ENCODE measurements at regions not wholly inside any gene's neighbourhood (a gene's known extent, or its start where the extent isn't known, plus 50 kb on each side); places are given as distances from the start of the nearest gene placed in this dataset.

DNA sequence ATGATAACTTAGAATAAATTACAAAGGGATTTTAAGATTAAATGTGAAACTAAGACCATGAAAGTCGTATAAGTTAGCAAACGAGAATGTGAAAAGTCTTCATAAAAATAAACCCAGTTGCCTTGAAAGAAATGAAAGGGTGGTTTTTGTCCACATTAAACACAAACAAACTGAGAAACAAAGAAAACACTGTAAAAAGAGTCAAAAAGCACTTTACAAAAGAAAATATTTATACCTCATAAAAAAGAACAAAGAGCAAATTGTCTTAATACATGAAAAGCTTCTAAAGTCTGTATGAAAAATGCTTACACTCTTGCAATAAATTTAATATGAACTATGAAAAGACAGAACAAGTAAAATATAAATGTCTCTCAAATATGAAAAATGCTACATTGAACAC, 865.9 kb upstream of the CADM2 start:
- DNase-seq (no peak), ATAC-seq (no peak)
- no peaks in the 10 kb centered on the region for H3K4me1 Mint-ChIP-seq
- H3K36me3 Mint-ChIP-seq, result no peaks in the 10 kb centered on the region
- H3K27me3 Mint-ChIP-seq, result no peaks in the 10 kb centered on the region
- H3K4me3 Mint-ChIP-seq, result no peak overlapping the region
- POLR2A ChIA-PET, result no interaction called here
- no peak overlapping the region for H3K27ac Mint-ChIP-seq
- H3K9me3 Mint-ChIP-seq, result peaks cover 0 to 22% (median 6%) of the 10 kb centered on the region in 9 donors

DNA sequence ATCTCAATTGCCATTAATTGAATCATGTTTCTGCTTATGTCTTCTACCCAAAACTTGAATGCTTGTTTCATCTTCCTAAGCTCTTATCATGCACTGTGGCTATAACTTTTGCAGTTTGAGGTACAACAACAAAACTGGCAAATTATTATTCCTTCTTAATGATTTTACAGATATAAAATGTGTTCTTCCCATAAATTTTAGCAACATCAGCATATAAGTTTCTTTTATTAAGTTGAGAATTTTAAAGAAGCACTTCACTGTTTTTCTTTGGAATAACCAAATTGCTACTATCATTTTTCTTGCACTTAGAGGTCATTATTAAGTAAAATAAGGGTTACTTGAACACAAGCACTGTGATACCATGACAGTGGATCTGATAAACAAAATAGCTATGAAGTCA, 862.6 kb upstream of the CADM2 start:
- H3K4me1 Mint-ChIP-seq, result no peaks in the 10 kb centered on the region
- ATAC-seq (no peak), DNase-seq (no peak)
- peaks cover 1 to 31% (median 7%) of the 10 kb centered on the region in 9 donors for H3K9me3 Mint-ChIP-seq
- H3K27me3 Mint-ChIP-seq, result no peaks in the 10 kb centered on the region
- no peaks in the 10 kb centered on the region for H3K36me3 Mint-ChIP-seq
- H3K27ac Mint-ChIP-seq, result no peak overlapping the region
- H3K4me3 Mint-ChIP-seq, result no peak overlapping the region
- POLR2A ChIA-PET, result no interaction called here

DNA sequence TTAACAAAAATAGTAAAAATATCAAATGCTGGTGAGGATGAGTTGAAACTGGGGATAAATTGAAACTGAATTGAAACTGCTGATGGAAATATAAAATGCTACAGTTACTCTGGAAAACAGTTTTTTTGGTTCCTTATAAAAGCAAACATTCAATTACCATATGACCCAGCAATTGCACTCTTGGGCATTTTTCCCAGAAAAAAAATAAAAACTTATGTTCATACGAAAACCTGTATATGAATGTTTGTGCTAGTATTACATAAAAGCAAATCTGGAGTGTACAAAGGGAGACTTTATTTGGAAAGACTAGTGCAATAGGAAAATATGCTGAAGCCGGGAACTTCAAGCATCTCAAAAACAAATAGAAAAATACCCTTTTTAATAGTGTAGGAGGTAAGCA, 857.9 kb upstream of the CADM2 start:
- ATAC-seq (no peak), DNase-seq (no peak)
- Mint-ChIP-seq H3K27ac (no peak overlapping the region), H3K36me3 (no peaks in the 10 kb centered on the region), H3K9me3 (peaks cover 3 to 40% (median 15%) of the 10 kb centered on the region in 9 donors), H3K27me3 (no peaks in the 10 kb centered on the region), H3K4me1 (no peaks in the 10 kb centered on the region), H3K4me3 (no peak overlapping the region)
- POLR2A ChIA-PET, result no interaction called here

DNA sequence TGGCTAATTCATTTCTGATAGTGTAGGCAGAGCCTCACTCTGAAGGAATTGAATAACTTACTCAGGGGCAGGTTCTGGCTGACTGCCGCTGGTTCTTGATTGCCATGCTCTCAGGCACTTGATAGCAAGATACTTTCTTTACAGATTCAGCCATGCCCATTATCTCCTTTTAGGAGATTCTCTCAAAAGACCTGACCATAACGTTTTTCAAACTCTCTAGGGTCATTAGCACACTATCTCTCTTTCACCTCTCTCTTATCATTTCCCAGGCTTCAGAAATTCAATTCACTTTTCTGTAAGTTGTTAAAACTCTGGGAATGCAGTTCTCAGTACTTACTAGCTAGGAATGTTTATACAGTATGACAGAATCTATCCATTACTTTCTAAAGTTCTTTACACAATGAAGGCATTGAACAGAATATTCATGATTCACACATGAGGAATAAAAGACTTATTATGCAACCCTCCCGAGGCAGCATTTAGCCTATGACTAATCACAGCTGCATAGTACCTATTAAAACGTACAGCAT, 850.3 kb upstream of the CADM2 start:
- H3K4me1 Mint-ChIP-seq, result no peaks in the 10 kb centered on the region
- ATAC-seq, result no peak
- H3K27me3 Mint-ChIP-seq, result no peaks in the 10 kb centered on the region
- H3K9me3 Mint-ChIP-seq, result peaks cover 0 to 33% (median 4%) of the 10 kb centered on the region in 9 donors
- H3K4me3 Mint-ChIP-seq, result no peak overlapping the region
- POLR2A ChIA-PET, result no interaction called here
- H3K27ac Mint-ChIP-seq, result no peak overlapping the region
- no peaks in the 10 kb centered on the region for H3K36me3 Mint-ChIP-seq
- DNase-seq, result no peak

DNA sequence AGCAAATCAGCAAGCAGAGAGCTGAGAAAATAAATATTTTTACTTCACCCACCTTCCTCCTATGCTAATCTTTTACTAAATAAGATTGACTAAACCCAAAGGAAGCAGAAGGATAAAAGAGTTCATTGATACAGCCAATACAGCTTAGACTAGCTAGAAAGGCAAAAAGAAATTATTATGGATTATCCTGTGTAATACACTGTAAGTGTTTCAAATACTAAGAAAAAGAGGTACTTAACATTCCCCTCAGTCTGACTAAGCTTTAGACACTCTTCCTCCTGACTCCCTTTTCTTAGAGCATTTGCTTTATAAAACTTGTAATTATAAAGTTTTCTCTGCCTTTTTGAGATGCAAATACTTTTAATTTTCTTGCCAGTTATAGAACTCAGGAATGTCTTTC, 848.9 kb upstream of the CADM2 start:
- DNase-seq (no peak), ATAC-seq (no peak)
- H3K9me3 Mint-ChIP-seq, result peaks cover 2 to 37% (median 4%) of the 10 kb centered on the region in 9 donors
- POLR2A ChIA-PET, result no interaction called here
- no peak overlapping the region for H3K4me3 Mint-ChIP-seq
- no peaks in the 10 kb centered on the region for H3K4me1 Mint-ChIP-seq
- no peaks in the 10 kb centered on the region for H3K36me3 Mint-ChIP-seq
- no peaks in the 10 kb centered on the region for H3K27me3 Mint-ChIP-seq
- H3K27ac Mint-ChIP-seq, result no peak overlapping the region

DNA sequence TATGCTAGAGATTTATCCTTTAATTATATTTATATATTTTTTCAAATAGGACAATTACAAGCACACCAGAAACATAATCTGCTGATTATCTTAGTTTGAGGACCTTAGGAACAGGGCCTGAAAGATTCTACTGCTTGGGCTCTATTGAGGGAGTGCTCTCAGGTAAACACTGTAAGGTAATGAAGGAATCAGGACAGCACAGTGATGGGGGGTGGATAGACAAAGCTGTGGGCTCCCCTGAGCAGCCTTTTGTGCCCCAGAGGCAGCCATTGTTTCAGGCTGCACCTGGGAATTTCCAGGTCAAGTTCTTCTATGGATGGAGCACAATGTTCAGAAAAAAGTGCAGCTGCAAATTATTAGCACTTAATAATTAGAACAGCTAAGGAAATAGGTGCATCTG, 848.0 kb upstream of the CADM2 start:
- peaks cover 0 to 36% (median 10%) of the 10 kb centered on the region in 9 donors for H3K9me3 Mint-ChIP-seq
- H3K36me3 Mint-ChIP-seq, result no peaks in the 10 kb centered on the region
- no peaks in the 10 kb centered on the region for H3K27me3 Mint-ChIP-seq
- ATAC-seq, result no peak
- no peaks in the 10 kb centered on the region for H3K4me1 Mint-ChIP-seq
- no peak overlapping the region for H3K27ac Mint-ChIP-seq
- H3K4me3 Mint-ChIP-seq, result no peak overlapping the region
- no peak for DNase-seq
- POLR2A ChIA-PET, result no interaction called here

DNA sequence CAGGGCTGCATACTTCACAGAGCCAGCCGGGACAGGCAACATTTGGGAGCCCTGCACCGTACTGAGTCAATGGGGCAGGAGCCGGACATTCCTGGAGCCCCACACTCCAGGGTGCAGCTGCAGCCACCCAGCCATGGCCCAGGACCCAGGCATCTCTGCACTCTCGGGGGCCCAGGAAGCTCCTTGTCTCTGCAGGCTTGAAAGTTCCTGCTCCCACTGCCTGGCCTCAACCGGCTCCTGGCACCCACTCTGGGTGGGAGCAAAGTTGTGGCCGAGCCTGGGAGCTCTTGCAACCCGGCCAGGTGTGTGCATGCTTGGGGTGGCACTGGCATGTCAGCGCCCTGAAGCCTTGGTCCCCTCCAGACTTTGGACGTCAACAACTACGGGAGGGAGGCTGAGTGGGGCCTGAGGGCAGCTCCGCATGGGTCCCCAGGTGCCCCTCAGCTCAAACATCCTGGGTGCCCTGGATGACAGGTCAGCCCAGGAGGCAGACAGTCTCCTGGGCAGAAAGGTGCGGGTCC, 833.5 kb upstream of the CADM2 start:
- ATAC-seq (no peak), DNase-seq (peak in 1 of 10 donors; percentile 2)
- Mint-ChIP-seq H3K9me3 (peaks cover 0 to 14% (median 5%) of the 10 kb centered on the region in 9 donors), H3K4me3 (no peak overlapping the region), H3K36me3 (no peaks in the 10 kb centered on the region), H3K27me3 (no peaks in the 10 kb centered on the region), H3K4me1 (no peaks in the 10 kb centered on the region), H3K27ac (no peak overlapping the region)
- POLR2A ChIA-PET, result no interaction called here

DNA sequence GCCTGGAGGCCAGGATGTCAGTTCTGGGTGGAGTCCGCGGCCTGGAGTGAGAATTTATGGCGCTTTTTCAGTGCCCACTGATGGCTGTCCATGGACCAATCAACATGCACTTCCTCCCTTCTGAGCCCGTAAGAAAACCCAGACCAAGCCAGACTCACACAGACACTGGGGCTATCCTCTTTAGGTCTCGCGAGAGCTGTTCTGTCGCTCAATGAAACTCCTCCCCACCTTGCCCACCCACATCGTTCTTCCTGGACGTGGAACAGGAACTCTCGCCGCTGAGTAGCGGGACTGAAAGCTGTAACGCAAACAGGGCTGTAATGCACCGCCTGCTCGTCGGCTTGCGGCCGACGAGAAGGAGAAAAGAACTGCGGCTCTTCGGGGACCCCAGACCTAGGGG, 833.0 kb upstream of the CADM2 start:
- Mint-ChIP-seq H3K4me3 (no peak overlapping the region), H3K9me3 (peaks cover 0 to 14% (median 5%) of the 10 kb centered on the region in 9 donors), H3K27ac (no peak overlapping the region), H3K4me1 (no peaks in the 10 kb centered on the region), H3K36me3 (no peaks in the 10 kb centered on the region), H3K27me3 (no peaks in the 10 kb centered on the region)
- DNase-seq (peak in 1 of 10 donors; percentile 60), ATAC-seq (no peak)
- POLR2A ChIA-PET, result no interaction called here

DNA sequence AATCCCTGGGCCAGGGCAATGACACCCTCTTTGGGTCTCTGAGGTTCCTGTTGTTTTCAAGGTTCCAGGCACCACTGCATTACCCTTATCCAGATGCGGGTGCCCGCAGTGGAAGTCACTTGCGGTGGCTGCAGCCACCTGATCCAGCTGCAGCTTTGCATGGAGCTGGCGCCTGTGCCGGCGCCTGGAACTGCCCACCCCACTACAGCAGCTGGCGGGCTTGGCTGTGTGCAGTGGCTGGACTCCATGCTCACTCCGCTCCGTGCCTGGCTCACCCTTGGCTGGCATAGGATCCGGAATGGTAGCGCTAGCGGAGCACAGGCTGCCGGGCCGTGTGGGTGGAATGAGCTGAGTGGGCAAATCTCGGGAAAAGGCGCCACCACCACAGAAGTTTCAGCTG, 832.6 kb upstream of the CADM2 start:
- H3K4me1 Mint-ChIP-seq, result no peaks in the 10 kb centered on the region
- POLR2A ChIA-PET, result no interaction called here
- H3K27ac Mint-ChIP-seq, result no peak overlapping the region
- ATAC-seq (no peak), DNase-seq (no peak)
- H3K36me3 Mint-ChIP-seq, result no peaks in the 10 kb centered on the region
- no peak overlapping the region for H3K4me3 Mint-ChIP-seq
- H3K9me3 Mint-ChIP-seq, result peaks cover 0 to 14% (median 5%) of the 10 kb centered on the region in 9 donors
- H3K27me3 Mint-ChIP-seq, result no peaks in the 10 kb centered on the region

DNA sequence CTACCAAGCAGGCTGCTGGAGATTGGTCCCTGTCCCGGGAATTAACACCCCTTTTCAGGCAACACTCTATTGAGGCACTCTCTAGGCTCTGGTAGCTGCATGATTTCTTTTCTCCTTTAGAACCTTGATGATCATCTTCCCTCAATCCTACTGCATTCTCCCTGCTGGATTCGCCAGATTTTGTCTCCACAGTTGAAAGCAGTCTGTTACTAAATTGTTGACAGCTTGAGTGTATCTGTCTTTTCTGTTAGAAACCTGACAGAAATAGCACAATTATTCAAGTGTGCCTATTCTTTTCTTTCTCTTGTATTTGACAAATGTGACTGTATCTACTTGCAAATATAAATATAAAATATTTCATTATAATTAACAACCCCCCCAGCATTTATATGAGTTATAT, 830.8 kb upstream of the CADM2 start:
- POLR2A ChIA-PET, result no interaction called here

DNA sequence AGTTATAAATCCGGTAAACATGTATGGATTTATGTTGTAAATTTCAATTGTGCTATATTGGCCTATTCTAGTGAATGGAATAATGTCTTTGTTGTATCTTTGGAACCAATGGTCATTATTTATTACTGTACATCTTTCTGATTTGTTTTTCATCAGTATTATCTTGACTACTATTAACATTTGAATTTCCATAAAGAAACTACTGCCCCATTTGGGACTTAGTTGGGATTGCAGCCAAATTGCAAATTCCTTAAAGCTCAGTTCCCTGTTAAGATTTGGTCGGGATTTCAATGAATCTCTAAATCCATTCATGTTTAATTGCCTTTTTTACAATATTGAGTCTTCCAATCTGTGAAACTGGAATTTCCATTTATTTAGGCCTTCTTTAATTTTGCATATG, 822.4 kb upstream of the CADM2 start:
- no peak for DNase-seq
- no peak for ATAC-seq
- POLR2A ChIA-PET, result no interaction called here
- Mint-ChIP-seq H3K27me3 (no peaks in the 10 kb centered on the region), H3K4me3 (no peak overlapping the region), H3K36me3 (no peaks in the 10 kb centered on the region), H3K27ac (no peak overlapping the region), H3K9me3 (peaks cover 0 to 19% (median 9%) of the 10 kb centered on the region in 9 donors), H3K4me1 (no peaks in the 10 kb centered on the region)

More for the DNA sequence above, 830.8 kb upstream of the CADM2 start:
- Mint-ChIP-seq H3K4me1 (no peaks in the 10 kb centered on the region), H3K27ac (no peak overlapping the region), H3K27me3 (no peaks in the 10 kb centered on the region), H3K36me3 (no peaks in the 10 kb centered on the region), H3K4me3 (no peak overlapping the region), H3K9me3 (peaks cover 0 to 18% (median 6%) of the 10 kb centered on the region in 9 donors)
- ATAC-seq, result no peak
- DNase-seq, result no peak

DNA sequence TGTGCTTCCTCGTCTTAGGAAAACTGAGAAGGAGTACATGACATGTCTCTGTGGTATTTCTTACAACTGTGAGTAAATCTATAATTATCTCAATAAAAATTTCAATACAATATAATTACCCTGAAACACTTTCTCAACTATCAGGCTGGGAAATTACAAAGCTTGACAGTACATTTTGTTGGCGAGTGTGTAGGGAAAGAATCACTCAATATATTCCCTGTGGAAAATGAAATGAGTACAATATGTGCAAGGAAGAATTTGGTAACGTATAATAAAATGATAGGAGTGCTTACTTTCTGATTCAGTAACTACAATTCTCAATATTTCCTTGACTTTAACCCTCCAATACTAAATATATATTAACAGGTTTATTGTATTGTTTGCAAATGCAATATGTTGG, 818.2 kb upstream of the CADM2 start:
- peaks cover 0 to 18% (median 9%) of the 10 kb centered on the region in 9 donors for H3K9me3 Mint-ChIP-seq
- no peaks in the 10 kb centered on the region for H3K4me1 Mint-ChIP-seq
- no peaks in the 10 kb centered on the region for H3K27me3 Mint-ChIP-seq
- H3K4me3 Mint-ChIP-seq, result no peak overlapping the region
- POLR2A ChIA-PET, result no interaction called here
- no peaks in the 10 kb centered on the region for H3K36me3 Mint-ChIP-seq
- no peak overlapping the region for H3K27ac Mint-ChIP-seq
- ATAC-seq (no peak), DNase-seq (no peak)

DNA sequence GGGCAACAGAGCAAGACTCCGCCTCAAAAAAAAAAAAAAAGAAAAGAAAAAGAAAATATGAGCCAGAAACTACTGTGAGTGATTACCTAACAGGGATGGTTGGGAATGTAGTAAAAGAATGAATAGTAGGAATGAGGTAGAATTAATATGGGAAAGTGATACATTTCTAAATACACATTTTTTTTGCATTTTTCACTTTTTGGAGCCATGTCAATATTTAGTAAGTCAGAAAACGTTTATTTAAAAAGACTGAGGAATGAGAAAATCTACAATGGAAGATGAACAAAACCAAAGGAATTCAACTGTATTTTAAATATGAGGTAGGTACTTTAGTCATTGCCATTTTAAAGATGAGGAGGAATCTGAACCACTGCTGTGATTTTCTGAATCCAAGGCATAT, 817.2 kb upstream of the CADM2 start:
- POLR2A ChIA-PET, result no interaction called here
- no peaks in the 10 kb centered on the region for H3K27me3 Mint-ChIP-seq
- no peak overlapping the region for H3K27ac Mint-ChIP-seq
- DNase-seq (no peak), ATAC-seq (no peak)
- peaks cover 0 to 18% (median 11%) of the 10 kb centered on the region in 9 donors for H3K9me3 Mint-ChIP-seq
- no peaks in the 10 kb centered on the region for H3K4me1 Mint-ChIP-seq
- H3K4me3 Mint-ChIP-seq, result no peak overlapping the region
- no peaks in the 10 kb centered on the region for H3K36me3 Mint-ChIP-seq

DNA sequence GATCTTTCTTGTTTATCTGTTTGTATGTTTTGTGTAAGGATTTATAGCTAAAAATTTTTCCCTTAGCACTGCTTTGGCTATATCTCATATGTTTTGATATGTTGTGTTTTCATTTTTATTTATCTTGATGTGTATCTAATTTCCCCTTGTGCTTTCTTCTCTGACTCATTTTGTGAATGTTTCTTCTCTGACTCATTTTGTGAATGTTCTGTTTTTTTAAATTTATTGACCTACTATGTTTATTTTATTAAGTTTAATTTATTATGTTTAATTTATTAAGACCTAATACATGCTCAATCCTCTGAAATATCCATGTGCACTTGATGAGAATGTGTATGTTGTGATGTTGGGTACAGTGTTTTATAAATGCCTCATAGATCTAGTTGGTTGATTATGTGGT, 793.5 kb upstream of the CADM2 start:
- no peaks in the 10 kb centered on the region for H3K27me3 Mint-ChIP-seq
- H3K9me3 Mint-ChIP-seq, result peaks cover 3 to 47% (median 9%) of the 10 kb centered on the region in 9 donors
- POLR2A ChIA-PET, result no interaction called here
- ATAC-seq (no peak), DNase-seq (no peak)
- H3K4me3 Mint-ChIP-seq, result no peak overlapping the region
- H3K36me3 Mint-ChIP-seq, result no peaks in the 10 kb centered on the region
- H3K4me1 Mint-ChIP-seq, result no peaks in the 10 kb centered on the region
- H3K27ac Mint-ChIP-seq, result no peak overlapping the region
